LHCN-M2 (cell line): ENCODE measurements at regions not wholly inside any gene's neighbourhood (a gene's known extent, or its start where the extent isn't known, plus 50 kb on each side); places are given as distances from the start of the nearest gene placed in this dataset.
"Not testable (repeated sequence)": the region's sequence is repeated elsewhere in the genome, so short reads cannot be mapped to it uniquely, and the experiment has no call there.

ENCODE experiments used
- DNase-seq: peaks from one replicate; pipeline ENCODE4 v3.0.0-alpha.2; 2012; ENCODE audit warnings: low read depth

GRCh38 chr10:52961323-52961722 is 188.7 kb upstream of the MBL2 start:
- DNase-seq, result peak; percentile 0

GRCh38 chr10:52959810-52960209 is 187.2 kb upstream of the MBL2 start:
- no peak for DNase-seq

- DNase-seq, result no peak
These were observed 184.3 kb upstream of the MBL2 start for GRCh38 chr10:52956861-52957260.

GRCh38 chr10:52956461-52956860 is 183.9 kb upstream of the MBL2 start:
- DNase-seq, result no peak

- DNase-seq, result no peak
These were observed 182.8 kb upstream of the MBL2 start for GRCh38 chr10:52955337-52955736.

- no peak for DNase-seq
These were observed 181.8 kb upstream of the MBL2 start for GRCh38 chr10:52954407-52954806.

GRCh38 chr10:52952391-52953055 is 179.9 kb upstream of the MBL2 start:
- no peak for DNase-seq

GRCh38 chr10:52951824-52952223 is 179.2 kb upstream of the MBL2 start:
- peak; percentile 1 for DNase-seq

GRCh38 chr10:52950578-52950977 is 178.0 kb upstream of the MBL2 start:
- DNase-seq, result no peak

GRCh38 chr10:52949899-52950298 is 177.3 kb upstream of the MBL2 start:
- DNase-seq, result no peak

GRCh38 chr10:52946486-52946885 is 173.9 kb upstream of the MBL2 start:
- no peak for DNase-seq

GRCh38 chr10:52945521-52945920 is 172.9 kb upstream of the MBL2 start:
- not testable (repeated sequence) for DNase-seq

GRCh38 chr10:52940921-52941320 is 168.3 kb upstream of the MBL2 start:
- DNase-seq, result no peak

GRCh38 chr10:52939894-52940293 is 167.3 kb upstream of the MBL2 start:
- no peak for DNase-seq

GRCh38 chr10:52933748-52934147 is 161.2 kb upstream of the MBL2 start:
- no peak for DNase-seq

- DNase-seq, result no peak
These were observed 155.1 kb upstream of the MBL2 start for GRCh38 chr10:52927678-52928077.

- DNase-seq, result no peak
These were observed 150.9 kb upstream of the MBL2 start for GRCh38 chr10:52923520-52923919.

- DNase-seq, result no peak
These were observed 146.2 kb upstream of the MBL2 start for GRCh38 chr10:52918714-52919305.

GRCh38 chr10:52915391-52915790 is 142.8 kb upstream of the MBL2 start:
- DNase-seq, result no peak

GRCh38 chr10:52911163-52911562 is 138.6 kb upstream of the MBL2 start:
- no peak for DNase-seq

GRCh38 chr10:52908478-52908877 is 135.9 kb upstream of the MBL2 start:
- no peak for DNase-seq

- no peak for DNase-seq
These were observed 133.5 kb upstream of the MBL2 start for GRCh38 chr10:52906046-52906445.

GRCh38 chr10:52903397-52903938 is 130.9 kb upstream of the MBL2 start:
- no peak for DNase-seq
